ENCODE measurements at regions not wholly inside any gene's neighbourhood (a gene's known extent, or its start where the extent isn't known, plus 50 kb on each side); places are given as distances from the start of the nearest gene placed in this dataset.
"Not testable (repeated sequence)": the region's sequence is repeated elsewhere in the genome, so short reads cannot be mapped to it uniquely, and the experiment has no call there.

DNA sequence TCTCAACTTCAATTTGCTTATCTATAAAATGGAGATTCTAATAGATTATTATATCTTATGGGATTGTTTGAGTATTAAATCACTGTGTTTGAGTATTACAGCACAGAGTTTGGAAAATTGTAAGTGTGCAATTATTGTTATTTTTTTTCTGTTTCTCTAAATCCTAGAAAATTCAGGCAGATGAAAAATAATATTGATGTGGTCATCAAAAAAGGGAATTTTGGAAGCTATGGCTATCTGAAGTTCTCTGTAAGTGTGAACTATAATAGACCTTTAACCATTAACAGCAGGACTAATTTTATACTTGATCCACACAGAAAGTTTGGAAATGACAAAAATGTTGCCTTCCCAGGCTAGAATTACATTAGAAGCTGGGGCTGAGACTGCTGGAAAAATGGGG lies 393.2 kb downstream of the SUCLG1 start:
- TF ChIP-seq, protein P1, sequence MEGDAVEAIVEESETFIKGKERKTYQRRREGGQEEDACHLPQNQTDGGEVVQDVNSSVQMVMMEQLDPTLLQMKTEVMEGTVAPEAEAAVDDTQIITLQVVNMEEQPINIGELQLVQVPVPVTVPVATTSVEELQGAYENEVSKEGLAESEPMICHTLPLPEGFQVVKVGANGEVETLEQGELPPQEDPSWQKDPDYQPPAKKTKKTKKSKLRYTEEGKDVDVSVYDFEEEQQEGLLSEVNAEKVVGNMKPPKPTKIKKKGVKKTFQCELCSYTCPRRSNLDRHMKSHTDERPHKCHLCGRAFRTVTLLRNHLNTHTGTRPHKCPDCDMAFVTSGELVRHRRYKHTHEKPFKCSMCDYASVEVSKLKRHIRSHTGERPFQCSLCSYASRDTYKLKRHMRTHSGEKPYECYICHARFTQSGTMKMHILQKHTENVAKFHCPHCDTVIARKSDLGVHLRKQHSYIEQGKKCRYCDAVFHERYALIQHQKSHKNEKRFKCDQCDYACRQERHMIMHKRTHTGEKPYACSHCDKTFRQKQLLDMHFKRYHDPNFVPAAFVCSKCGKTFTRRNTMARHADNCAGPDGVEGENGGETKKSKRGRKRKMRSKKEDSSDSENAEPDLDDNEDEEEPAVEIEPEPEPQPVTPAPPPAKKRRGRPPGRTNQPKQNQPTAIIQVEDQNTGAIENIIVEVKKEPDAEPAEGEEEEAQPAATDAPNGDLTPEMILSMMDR (IDR thresholded peaks at IDR 0.05; ENCODE audit: low read depth, low read length): no peak
- H3K4me3 ChIP-seq (ENCODE audit: low read depth, low read length): no peak overlapping the region

GRCh38 chr2:84057917-84058560 lies 401.0 kb downstream of the SUCLG1 start:
- H3K4me3 ChIP-seq (ENCODE audit: low read depth, low read length): no peak overlapping the region
- TF ChIP-seq, protein P1 (IDR thresholded peaks at IDR 0.05; ENCODE audit: low read depth, low read length): no peak

GRCh38 chr2:84055816-84056215 lies 403.3 kb downstream of the SUCLG1 start:
- H3K4me3 ChIP-seq (ENCODE audit: low read depth, low read length): no peak overlapping the region
- TF ChIP-seq, protein P1 (IDR thresholded peaks at IDR 0.05; ENCODE audit: low read depth, low read length): no peak

GRCh38 chr2:84054577-84054976 lies 404.5 kb downstream of the SUCLG1 start:
- not testable (repeated sequence) for H3K4me3 ChIP-seq (ENCODE audit: low read depth, low read length)

DNA sequence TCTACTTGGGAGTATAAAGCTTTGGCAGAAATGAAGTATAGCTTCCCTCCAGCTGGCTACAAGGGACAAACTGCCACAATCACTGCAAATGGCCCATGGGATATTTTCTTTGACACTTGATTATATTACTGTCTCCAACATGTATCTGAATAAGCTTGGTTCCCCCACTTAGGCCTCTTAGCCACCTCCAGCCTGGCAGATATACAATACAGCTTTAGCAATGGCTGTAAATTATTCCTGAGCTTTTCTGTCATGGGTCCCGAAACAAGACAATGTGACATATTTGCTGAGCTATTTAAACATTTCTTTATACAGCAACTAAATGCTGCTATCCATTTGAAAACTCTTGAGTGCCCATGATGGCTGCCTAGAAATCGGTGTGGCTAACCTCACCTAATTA lies 406.2 kb downstream of the SUCLG1 start:
- TF ChIP-seq, protein P1 (IDR thresholded peaks at IDR 0.05; ENCODE audit: low read depth, low read length): no peak
- H3K4me3 ChIP-seq (ENCODE audit: low read depth, low read length): no peak overlapping the region

DNA sequence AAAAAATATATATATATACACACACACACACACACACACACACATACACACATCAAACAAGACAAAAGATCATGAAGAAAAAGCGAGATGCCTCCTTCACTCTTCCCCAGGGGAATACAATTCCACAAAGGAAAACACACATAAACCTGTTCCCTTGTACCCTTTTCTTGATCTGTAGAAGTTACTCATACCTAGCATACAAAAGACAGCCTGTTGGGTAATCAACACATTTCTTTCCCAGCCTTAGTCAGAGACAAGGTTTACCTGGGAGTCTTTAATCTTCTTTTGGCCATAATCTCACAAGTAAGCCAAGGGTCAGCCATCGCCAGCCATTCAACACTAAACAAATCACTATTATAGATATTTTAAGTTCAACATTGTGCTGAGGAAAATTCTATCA lies 407.0 kb downstream of the SUCLG1 start:
- TF ChIP-seq, protein P1 (IDR thresholded peaks at IDR 0.05; ENCODE audit: low read depth, low read length): no peak
- no peak overlapping the region for H3K4me3 ChIP-seq (ENCODE audit: low read depth, low read length)

GRCh38 chr2:84048964-84049363 lies 410.1 kb downstream of the SUCLG1 start:
- H3K4me3 ChIP-seq (ENCODE audit: low read depth, low read length): no peak overlapping the region
- TF ChIP-seq, protein P1 (IDR thresholded peaks at IDR 0.05; ENCODE audit: low read depth, low read length): no peak

GRCh38 chr2:84041506-84041905 lies 417.6 kb downstream of the SUCLG1 start:
- H3K4me3 ChIP-seq (ENCODE audit: low read depth, low read length): no peak overlapping the region
- TF ChIP-seq, protein P1 (IDR thresholded peaks at IDR 0.05; ENCODE audit: low read depth, low read length): no peak
